ENCODE measurements at regions not wholly inside any gene's neighbourhood (a gene's known extent, or its start where the extent isn't known, plus 50 kb on each side); places are given as distances from the start of the nearest gene placed in this dataset.

- H3K27me3 ChIP-seq (ENCODE audit: insufficient read depth), result no peaks in the 10 kb centered on the region
- H3K9me3 Mint-ChIP-seq, result no peaks in the 10 kb centered on the region
- H3K79me2 ChIP-seq (replicated peaks; ENCODE audit: insufficient read depth), result no peaks in the 10 kb centered on the region
- TF ChIP-seq POLR2AphosphoS5 (IDR thresholded peaks at IDR 0.05; ENCODE audit: low read depth) (no peak), CTCF (conservative IDR thresholded peaks at IDR 0.05; ENCODE audit: low read depth in 2 of 2) (no peak), EZH2phosphoT487 (IDR thresholded peaks at IDR 0.05; ENCODE audit: unreplicated experiment) (no peak), ZNF114 (CRISPR knock-in tag; IDR thresholded peaks at IDR 0.05) (no peak), STAT1 (IDR thresholded peaks at IDR 0.05; ENCODE audit: unreplicated experiment) (no peak), ZNF331 (CRISPR knock-in tag; IDR thresholded peaks at IDR 0.05; ENCODE audit: low read depth) (no peak), JUNB (IDR thresholded peaks at IDR 0.05; ENCODE audit: unreplicated experiment) (no peak), EZH2 (IDR thresholded peaks at IDR 0.05; ENCODE audit: low read depth, unreplicated experiment) (no peak), REST (IDR thresholded peaks at IDR 0.05; ENCODE audit: unreplicated experiment) (no peak), CREB1 (CRISPR knock-in tag; IDR thresholded peaks at IDR 0.05; ENCODE audit: low read depth) (no peak), NANOG (IDR thresholded peaks at IDR 0.05; ENCODE audit: borderline replicate concordance) (no peak)
- TF ChIP-seq, protein P1, sequence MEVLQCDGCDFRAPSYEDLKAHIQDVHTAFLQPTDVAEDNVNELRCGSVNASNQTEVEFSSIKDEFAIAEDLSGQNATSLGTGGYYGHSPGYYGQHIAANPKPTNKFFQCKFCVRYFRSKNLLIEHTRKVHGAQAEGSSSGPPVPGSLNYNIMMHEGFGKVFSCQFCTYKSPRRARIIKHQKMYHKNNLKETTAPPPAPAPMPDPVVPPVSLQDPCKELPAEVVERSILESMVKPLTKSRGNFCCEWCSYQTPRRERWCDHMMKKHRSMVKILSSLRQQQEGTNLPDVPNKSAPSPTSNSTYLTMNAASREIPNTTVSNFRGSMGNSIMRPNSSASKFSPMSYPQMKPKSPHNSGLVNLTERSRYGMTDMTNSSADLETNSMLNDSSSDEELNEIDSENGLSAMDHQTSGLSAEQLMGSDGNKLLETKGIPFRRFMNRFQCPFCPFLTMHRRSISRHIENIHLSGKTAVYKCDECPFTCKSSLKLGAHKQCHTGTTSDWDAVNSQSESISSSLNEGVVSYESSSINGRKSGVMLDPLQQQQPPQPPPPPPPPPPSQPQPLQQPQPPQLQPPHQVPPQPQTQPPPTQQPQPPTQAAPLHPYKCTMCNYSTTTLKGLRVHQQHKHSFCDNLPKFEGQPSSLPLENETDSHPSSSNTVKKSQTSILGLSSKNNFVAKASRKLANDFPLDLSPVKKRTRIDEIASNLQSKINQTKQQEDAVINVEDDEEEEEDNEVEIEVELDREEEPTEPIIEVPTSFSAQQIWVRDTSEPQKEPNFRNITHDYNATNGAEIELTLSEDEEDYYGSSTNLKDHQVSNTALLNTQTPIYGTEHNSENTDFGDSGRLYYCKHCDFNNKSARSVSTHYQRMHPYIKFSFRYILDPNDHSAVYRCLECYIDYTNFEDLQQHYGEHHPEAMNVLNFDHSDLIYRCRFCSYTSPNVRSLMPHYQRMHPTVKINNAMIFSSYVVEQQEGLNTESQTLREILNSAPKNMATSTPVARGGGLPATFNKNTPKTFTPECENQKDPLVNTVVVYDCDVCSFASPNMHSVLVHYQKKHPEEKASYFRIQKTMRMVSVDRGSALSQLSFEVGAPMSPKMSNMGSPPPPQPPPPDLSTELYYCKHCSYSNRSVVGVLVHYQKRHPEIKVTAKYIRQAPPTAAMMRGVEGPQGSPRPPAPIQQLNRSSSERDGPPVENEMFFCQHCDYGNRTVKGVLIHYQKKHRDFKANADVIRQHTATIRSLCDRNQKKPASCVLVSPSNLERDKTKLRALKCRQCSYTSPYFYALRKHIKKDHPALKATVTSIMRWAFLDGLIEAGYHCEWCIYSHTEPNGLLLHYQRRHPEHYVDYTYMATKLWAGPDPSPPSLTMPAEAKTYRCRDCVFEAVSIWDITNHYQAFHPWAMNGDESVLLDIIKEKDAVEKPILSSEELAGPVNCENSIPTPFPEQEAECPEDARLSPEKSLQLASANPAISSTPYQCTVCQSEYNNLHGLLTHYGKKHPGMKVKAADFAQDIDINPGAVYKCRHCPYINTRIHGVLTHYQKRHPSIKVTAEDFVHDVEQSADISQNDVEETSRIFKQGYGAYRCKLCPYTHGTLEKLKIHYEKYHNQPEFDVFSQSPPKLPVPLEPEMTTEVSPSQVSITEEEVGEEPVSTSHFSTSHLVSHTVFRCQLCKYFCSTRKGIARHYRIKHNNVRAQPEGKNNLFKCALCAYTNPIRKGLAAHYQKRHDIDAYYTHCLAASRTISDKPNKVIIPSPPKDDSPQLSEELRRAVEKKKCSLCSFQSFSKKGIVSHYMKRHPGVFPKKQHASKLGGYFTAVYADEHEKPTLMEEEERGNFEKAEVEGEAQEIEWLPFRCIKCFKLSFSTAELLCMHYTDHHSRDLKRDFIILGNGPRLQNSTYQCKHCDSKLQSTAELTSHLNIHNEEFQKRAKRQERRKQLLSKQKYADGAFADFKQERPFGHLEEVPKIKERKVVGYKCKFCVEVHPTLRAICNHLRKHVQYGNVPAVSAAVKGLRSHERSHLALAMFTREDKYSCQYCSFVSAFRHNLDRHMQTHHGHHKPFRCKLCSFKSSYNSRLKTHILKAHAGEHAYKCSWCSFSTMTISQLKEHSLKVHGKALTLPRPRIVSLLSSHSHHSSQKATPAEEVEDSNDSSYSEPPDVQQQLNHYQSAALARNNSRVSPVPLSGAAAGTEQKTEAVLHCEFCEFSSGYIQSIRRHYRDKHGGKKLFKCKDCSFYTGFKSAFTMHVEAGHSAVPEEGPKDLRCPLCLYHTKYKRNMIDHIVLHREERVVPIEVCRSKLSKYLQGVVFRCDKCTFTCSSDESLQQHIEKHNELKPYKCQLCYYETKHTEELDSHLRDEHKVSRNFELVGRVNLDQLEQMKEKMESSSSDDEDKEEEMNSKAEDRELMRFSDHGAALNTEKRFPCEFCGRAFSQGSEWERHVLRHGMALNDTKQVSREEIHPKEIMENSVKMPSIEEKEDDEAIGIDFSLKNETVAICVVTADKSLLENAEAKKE (CRISPR knock-in tag; IDR thresholded peaks at IDR 0.05), result no peak
- TF ChIP-seq, protein P2, sequence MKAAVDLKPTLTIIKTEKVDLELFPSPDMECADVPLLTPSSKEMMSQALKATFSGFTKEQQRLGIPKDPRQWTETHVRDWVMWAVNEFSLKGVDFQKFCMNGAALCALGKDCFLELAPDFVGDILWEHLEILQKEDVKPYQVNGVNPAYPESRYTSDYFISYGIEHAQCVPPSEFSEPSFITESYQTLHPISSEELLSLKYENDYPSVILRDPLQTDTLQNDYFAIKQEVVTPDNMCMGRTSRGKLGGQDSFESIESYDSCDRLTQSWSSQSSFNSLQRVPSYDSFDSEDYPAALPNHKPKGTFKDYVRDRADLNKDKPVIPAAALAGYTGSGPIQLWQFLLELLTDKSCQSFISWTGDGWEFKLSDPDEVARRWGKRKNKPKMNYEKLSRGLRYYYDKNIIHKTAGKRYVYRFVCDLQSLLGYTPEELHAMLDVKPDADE (IDR thresholded peaks at IDR 0.05), result no peak
- H3F3A ChIP-seq (replicated peaks; ENCODE audit: low read depth), result no peaks in the 10 kb centered on the region
- no peak overlapping the region for H3K4me3 ChIP-seq
- no peak overlapping the region for H3K27ac Mint-ChIP-seq
- H3K9me2 ChIP-seq (ENCODE audit: insufficient read depth), result peaks cover 12% of the 10 kb centered on the region; the same call in 1 of the 2 replicates
- H4K20me1 ChIP-seq (replicated peaks; ENCODE audit: insufficient read depth), result no peaks in the 10 kb centered on the region
- DNase-seq (ENCODE audit: low spot score), result no peak
- no peak overlapping the region for H3K4me3 Mint-ChIP-seq
- H3K4me1 ChIP-seq (ENCODE audit: insufficient read depth), result peaks cover 10% of the 10 kb centered on the region
- no peaks in the 10 kb centered on the region for H3K36me3 ChIP-seq (ENCODE audit: insufficient read depth)
- H3K36me3 Mint-ChIP-seq (ENCODE audit: low read depth), result no peaks in the 10 kb centered on the region
- H3K27ac ChIP-seq (ENCODE audit: low read depth), result no peak overlapping the region
- ATAC-seq, result no peak
- peaks cover 10% of the 10 kb centered on the region for H3K27me3 Mint-ChIP-seq (ENCODE audit: insufficient read depth, low read depth, poor library complexity)
- peaks cover 25% of the 10 kb centered on the region for H3K4me1 Mint-ChIP-seq
- no peak overlapping the region for H2AFZ ChIP-seq
- no peak overlapping the region for H3K4me2 ChIP-seq
These were observed 221.7 kb downstream of the DIRAS2 start for GRCh38 chr9:90420768-90421513.

Measured in GM23338 (cell line).